ENCODE measurements at regions not wholly inside any gene's neighbourhood (a gene's known extent, or its start where the extent isn't known, plus 50 kb on each side); places are given as distances from the start of the nearest gene placed in this dataset.

DNA sequence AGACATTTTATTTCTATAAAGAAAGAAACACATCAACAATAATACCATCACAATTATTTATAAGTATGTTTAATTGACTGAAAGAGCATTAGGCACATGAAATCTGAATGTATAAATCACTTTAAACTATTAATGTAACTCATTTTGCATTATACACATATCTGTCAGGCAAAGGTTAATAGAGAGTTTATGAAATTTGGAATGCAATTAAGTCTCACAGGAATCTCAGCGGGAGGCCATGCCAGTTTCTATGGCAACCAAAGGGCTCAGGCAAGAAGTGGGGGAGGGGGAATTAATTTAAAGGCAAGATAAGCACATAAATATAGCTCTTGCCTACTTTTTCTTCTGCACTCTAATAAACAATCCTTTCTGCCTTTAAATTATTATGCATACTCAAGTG lies 152.6 kb downstream of the SLC16A9 start:
- no peak for DNase-seq (ENCODE audit: low spot score in 2 of 2)
- FAIRE-seq = peak; percentile 15

DNA sequence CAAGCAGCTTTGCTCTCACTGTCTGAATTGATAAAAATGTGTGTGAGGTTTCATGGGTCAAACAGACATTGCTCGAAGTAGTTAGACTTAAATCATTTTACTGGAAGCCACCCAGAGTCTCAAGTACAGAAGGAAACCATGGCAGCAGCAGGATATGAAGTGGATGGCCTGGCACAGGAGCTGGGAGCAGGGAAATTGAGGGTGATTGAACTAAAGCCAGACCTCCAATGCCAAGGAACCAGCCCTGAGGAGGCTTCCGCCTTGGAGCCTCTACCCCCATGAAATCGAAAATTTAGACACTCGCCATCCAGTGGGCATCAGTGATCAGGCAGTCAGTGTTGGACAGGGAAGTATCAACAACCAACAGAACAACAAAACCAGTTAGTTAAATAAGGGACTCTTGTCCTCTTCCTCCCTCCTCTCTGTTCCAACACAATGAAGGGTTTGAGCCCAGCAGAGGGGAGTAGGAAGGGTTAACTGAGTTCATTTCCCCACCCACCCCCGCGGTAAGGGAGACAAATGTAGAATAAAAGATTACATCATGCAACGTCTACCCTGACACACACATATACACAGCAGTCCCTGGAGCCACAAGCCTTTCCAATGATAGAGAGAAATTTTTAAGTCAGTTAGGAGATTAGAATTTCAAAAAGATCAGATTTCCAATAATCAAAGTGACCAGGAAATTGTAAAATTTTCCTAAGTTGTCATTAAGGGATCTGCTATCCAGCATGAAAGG lies 156.3 kb downstream of the SLC16A9 start:
- FAIRE-seq (no peak), DNase-seq (ENCODE audit: low spot score in 2 of 2) (no peak)

DNA sequence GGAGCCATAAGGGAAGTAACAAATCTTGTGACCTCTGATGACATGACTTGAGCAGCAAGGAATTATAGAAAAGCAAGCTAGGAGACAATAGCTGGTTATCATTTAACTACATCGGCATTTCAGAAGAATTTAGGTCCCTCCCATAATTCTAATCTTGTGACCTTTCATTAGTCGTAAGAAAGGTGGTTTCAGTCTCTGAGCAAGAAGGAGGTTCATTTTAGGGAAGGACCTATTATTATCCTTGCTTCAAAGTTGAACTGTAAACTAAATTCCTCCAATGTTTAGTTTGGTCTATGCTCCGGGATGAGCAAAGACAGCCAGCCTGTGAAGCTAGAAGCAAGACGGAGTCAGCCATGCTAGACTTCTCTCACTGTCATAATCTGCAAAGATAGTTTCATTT lies 159.6 kb downstream of the SLC16A9 start:
- FAIRE-seq (no peak), DNase-seq (ENCODE audit: low spot score in 2 of 2) (no peak)

DNA sequence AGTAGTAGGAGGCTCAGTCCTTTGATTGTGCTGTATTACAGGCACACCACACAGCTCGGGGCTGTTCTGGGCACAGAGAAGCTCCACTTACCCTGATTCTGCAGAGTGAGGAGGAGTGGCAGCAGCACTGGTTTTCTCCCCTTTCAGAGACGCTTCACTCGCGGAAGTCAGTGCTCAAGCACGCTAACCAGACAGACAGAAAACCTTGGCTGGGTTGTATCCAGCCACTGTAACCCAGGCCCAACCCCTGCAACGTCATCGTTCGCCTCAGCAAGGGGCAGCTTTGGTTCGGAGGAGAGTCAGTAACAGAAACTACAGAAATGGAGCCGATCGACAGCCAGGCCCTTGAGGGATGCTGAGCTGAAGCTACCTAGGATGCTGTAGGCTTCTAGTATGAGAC lies 171.0 kb downstream of the SLC16A9 start:
- no peak for FAIRE-seq
- DNase-seq (ENCODE audit: low spot score in 2 of 2) = no peak

DNA sequence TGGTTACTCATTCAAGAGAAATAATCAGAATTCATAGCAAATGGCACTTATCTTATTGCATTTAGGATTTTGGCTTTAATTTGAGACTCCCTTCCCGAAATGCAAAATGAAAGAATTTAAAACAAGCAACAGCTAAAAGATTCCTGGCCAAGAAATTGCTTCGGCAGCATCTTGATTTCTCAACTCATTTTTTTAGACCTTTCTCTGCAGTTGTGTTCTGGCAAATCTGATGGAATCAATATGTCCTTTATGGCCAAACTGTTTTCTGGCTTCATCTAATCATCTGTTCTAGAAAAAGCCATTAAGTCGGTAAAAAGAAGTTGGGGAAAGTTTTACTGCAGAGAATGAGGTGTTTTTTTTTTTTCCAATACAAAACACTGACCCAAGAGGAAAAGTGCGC lies 172.1 kb downstream of the SLC16A9 start:
- DNase-seq (ENCODE audit: low spot score in 2 of 2) = no peak

DNA sequence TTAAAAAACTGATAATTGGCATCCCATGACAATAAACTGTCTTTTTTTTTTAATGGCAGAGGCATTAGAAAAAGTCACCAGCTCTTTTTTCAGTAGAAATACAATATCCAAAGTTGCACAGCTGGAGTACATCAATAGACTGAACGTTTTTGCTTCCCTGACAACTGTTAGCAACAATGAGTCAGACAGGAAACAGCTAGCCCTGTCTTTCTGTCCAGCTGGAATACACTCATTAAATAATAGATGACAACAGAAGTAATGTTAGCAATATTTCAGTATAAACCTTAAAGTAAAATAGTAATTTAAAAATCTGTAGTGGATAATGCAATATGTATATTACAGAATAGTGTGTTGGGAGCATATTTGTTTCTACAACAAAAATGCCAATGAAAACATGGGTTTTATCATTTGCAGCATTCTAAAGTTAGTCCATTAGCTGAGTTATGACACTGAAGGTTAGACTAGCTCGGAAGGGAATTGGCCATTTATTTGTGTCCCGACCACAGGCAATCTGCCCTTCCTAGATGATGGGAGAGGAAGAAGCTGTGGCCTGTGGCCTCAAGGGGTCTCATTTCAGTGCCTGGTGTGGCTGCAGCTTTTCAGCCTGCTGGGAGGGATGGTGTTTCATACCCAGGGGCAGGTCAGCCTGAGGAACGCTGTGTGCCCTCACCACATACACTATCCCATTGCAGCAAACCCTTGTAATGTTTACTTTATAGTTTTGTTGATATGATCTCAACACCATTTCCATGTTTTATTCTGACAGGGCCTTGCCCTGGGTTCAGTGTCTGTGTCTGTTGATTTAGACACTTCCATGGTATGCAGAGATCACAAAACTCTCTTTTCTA lies 173.3 kb downstream of the SLC16A9 start:
- no peak for FAIRE-seq

More for the DNA sequence above, 172.1 kb downstream of the SLC16A9 start:
- FAIRE-seq = no peak

DNA sequence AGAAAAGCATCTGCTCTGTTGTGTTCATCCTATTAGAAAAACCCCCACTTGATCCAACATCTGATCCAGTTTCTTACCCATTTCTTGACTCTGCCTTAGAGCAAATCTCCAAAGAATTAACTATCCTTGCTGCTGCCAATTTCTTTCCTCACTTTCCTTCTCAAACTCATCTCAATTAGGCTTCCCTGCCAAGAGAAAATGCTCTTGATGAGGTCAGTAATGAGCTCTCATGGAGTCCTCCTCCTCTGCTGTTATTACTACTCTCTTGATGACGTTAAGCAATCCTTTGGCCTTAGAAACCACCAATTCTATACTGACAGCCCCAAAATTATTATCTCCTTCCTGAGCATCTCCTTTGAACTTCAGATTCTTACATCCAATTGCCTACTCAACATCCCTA lies 162.0 kb upstream of the FAM13C start:
- no peak for FAIRE-seq
- DNase-seq (ENCODE audit: low spot score in 2 of 2) = no peak

More for the DNA sequence above, 173.3 kb downstream of the SLC16A9 start:
- peak in 1 of 2 donors; percentile 12 for DNase-seq (ENCODE audit: low spot score in 2 of 2)

DNA sequence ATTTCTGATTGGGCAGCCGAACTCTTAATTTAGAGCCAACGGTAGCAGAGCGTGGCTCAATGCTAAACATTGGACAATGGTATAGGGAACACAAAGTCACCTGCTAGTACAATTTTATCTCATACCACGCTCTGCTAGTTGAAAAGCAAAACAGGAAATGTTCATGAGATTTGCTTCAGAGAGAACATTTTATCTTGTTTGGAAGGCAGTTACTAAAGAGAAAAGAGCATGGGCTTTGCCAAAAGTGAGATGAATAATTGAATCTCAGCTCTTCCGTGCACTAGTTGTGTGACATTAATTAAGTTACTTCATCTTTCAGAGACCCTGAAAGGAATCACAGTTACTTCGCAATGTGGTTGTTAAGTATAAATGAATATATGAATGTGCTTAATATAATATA lies 161.5 kb upstream of the FAM13C start:
- DNase-seq (ENCODE audit: low spot score in 2 of 2) = no peak
- FAIRE-seq = no peak

DNA sequence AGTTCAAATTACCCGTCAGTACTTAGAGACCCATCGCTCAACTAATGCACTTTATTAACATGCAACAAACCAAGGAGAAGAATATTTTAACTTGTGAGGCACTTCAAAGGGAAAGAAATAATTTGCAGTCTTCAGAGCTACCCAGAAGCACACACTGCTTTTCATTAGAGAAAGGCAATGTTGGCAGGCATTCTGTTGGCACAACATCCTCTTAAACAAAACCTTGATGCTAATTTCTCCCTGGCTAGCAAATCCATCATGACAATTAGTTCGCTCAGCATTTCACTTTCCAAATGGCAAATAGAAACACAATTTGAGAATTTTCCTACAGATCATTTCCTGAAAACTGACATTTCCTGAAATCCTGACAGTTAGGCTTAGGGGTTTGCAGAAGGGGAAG lies 155.6 kb upstream of the FAM13C start:
- DNase-seq (ENCODE audit: low spot score in 2 of 2) = peak in 1 of 2 donors; percentile 13
- no peak for FAIRE-seq

DNA sequence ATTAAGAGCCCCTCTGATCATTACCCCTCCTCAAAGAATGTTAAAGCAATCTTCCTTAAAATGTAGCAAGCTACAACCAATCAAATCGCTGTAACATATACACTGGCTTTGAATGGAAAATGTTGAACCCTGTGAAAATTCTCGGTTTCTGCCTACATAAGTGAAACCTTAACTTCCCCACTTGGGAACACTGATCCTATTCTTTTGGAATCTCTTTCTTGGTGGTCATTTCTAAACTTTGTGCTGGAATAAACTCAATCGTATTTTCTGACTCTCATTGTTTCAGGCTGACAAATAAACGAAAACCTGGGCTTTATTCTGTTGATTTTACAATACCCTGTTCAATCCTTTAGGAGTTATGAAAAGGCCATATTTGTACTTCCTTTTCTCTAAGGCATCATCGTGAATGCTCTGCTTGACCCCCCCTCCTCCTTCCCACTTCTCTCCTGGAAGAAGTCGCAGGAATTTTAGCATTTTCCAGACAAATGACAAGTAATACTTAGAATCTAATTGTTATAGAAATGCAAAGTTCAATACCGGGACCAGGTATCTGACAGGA lies 155.1 kb upstream of the FAM13C start:
- DNase-seq (ENCODE audit: low spot score in 2 of 2) (no peak), FAIRE-seq (no peak)

DNA sequence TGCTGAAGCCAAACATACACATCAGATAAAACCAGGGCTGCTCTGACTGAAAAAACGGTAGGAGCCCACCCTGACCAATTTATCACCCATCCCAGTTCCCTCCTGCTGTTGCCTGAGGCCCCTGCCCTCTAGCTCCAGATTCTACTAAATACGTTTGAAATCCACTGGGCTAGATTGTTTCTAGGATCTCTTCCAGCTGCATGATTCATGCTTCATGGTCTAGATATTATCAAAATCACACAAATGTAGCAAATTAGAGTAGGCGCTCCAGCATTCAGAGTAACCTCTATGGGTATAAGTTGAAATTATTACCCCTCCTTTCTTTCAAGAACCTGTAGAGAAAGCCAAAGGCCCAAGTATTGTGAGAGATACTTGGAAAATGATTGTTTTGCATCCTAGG lies 151.2 kb upstream of the FAM13C start:
- DNase-seq (ENCODE audit: low spot score in 2 of 2) (no peak), FAIRE-seq (no peak)

DNA sequence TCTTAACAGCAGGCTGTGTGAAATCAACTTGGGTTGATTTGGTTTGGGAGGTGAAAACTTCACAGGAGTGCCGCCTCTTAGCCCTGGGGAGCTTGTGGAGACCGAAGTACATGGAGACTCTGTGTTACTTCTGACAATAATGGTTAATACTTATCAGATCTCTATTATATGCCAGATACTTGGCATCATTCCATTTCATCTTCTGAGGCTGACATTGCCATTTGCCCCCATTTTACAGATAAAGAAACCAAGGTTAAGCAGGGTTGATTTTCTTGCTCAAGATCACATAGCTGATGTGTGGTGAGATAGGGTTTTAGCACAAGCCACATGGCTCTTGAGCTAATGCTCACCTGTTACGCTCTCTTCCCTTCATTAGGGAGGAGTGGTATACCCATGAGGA lies 150.6 kb upstream of the FAM13C start:
- no peak for FAIRE-seq
- DNase-seq (ENCODE audit: low spot score in 2 of 2) = no peak

DNA sequence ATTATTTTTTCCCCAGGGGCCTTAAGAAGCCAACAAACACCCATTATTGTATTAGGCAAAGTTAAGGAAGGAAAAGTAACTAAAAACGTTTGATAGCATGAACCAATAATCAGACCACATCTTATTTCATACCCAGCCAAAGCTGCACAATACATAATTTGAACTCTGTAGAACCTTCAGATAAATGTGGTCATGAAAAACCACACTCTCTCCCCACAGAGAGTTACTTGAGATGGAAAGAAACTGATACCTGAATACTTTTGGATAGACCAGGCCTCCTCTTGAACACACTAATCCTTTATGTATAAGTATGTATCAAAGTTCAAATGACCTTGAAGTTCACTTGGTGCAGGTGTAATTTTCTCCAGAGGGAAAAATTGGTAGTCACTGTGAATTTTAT lies 146.6 kb upstream of the FAM13C start:
- FAIRE-seq (no peak), DNase-seq (ENCODE audit: low spot score in 2 of 2) (no peak)

DNA sequence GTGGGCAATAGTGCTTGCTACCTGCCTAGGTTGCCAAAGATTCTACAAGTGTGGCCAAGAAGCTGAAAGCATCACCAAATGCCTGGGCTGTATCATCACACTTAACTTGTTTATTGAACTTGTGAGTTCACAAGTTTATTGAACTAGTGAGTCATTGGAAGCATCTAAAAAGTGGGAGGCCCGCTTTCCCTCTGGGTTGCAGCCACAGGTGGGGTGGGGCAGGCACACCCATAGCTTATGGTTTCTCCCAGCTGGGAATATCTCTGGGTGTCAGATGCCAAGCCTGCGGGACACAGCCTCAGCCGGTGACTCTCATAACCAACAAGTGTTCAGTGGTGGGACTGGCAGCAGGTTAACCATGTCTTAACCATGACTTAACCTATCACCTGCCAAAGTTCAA lies 145.9 kb upstream of the FAM13C start:
- no peak for DNase-seq (ENCODE audit: low spot score in 2 of 2)
- no peak for FAIRE-seq

DNA sequence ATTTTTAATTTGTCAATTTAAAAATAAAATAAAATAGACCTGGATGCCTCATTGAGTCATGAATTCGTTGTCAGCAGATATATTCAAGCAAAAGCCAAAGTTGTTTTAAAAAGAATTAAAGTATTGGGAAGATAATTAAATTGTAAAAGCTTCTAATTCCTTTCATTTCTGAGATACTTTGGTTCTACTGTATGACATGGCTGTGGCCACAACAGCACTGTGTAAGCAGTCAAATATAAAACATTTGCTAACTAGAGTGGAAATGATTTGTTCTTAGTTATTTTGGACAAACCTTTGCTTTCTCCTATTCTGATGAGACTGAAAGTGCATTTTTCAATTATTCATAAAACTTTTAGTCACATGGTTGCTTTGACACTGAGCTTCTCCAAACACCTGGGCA lies 143.6 kb upstream of the FAM13C start:
- DNase-seq (ENCODE audit: low spot score in 2 of 2) = no peak
- no peak for FAIRE-seq

DNA sequence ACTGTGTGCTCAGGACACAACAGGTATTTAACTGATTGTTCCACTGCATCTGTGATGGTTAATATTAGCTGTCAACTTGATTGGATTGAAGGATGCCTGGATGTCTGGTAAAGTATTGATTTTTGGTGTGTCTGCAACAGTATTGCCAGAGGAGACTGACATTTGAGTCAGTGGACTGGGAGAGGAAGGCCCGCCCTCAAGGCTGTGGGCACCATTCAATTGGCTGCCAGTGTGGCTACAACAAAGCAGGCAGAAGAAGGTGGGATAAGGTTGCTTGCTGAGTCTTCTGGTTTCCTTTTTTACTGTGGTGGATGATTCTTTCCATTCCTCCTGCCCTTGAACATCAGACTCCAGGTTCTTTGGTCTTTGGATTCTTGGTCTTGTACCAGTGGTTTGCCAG lies 137.1 kb upstream of the FAM13C start:
- no peak for DNase-seq (ENCODE audit: low spot score in 2 of 2)
- no peak for FAIRE-seq

DNA sequence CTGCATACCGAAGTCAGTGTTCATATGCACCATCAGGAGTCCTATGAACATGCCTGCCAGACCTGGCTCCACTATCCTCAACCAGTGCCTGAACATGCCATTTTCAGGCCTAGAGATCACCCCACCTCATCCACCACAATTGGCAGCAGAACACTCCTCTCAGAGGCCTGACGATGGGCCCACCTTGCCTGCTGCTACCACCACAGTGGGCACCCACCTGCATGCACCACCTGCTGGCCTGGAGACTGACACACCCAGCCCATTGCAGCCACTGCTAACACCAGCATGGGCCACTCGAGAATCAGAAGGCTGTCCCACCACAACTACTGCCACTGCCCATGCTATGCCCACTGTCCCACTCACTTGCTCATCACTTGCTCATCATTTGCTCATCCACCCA lies 130.7 kb upstream of the FAM13C start:
- DNase-seq (ENCODE audit: low spot score in 2 of 2) (no peak), FAIRE-seq (no peak)

DNA sequence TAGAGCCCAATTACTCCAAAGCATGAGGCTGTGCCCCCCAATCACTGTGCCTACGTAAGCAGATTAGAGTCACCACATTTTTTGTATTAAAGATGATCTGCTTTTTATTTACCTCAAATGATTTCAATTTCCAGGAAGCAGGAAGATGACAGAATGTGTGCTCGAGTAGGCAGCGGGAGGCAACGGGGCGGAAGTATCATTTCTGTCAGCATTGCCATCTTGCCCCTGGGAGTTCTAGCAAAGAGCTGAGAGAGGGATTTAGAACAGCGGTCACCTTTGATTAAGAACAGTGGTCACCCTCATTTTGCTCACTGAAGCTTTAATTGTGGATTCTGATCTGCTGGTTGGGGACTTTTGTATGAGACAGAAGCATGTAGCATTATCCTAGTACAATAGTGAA lies 117.1 kb upstream of the FAM13C start:
- no peak for DNase-seq (ENCODE audit: low spot score in 2 of 2)
- FAIRE-seq = no peak

DNA sequence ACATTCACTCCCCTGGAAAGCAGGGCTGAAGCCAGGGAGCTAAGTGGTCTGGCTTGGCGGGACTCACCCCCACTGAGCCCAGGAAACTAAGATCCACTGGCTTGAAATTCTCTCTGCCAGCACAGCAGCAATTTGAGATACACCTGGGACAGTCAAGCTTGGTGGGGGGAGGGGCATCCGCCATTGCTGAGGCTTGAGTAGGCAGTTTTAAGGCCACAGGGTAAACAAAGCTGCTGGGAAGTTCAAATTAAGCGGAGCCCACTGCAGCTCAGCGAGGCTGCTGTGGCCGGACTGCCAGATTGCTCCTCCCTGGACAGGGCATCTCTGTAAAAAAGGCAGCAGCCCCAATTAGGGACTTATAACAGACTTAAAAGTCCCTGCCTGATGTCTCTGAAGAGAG lies 108.2 kb upstream of the FAM13C start:
- DNase-seq (ENCODE audit: low spot score in 2 of 2) (no peak), FAIRE-seq (no peak)

DNA sequence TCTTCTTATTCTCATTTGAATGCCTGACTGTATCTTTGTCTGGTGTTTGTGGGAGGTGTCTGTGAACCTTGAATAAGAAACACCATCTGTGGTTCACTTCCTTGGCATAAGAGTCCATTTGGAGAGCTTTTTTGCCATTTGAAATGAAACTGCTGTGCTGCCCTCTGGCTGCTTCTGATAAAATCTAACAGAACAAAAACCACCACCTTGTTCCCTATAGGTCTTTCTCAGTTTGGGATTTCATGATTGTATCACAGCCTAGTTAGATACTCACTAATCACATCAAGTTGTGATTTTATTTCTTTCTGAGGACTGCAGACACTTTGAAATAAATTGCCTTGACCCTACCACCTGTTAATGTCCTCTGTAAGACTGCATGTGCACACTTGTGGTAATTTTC lies 102.7 kb upstream of the FAM13C start:
- FAIRE-seq = no peak
- peak; percentile 19 to 24 for DNase-seq (ENCODE audit: low spot score in 2 of 2)

DNA sequence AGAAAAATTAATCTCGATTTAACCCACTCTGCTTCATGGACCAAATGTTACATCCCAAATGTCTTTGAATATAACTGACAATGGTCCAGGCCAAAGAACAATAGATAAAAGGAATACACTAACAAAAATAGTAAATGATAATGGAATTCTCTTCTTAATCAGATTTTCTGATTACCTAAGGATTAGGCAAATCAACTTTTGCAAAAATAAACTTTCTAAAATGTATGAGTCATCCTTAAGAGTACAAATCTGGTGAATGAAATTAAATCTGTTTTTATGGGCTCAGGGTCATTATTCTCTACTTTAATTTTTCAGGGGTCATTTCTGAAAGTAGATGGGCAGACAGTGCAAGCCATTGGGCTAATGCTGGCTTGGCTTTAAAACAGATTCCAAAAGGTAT lies 102.1 kb upstream of the FAM13C start:
- FAIRE-seq = no peak

DNA sequence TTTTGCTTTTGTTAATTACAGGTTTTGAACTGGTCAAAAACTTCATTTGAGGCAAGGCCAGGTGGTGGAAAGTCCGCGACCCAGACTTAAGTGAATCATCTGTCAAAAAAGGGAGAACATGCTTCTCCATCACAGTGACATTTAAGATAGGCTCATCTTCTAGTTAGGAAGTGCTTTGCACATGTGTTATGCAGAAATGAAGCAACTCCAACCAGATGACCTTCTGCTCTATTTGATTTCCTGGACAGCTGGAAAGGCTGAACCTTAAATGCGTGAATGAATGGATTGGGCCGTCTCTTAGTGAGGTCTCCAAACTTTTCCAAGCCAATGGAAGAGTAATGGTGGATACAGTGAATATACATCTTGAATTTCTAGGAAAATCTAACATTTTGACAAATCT lies 101.6 kb upstream of the FAM13C start:
- DNase-seq (ENCODE audit: low spot score in 2 of 2) = no peak
- no peak for FAIRE-seq

More for the DNA sequence above, 102.1 kb upstream of the FAM13C start:
- no peak for DNase-seq (ENCODE audit: low spot score in 2 of 2)

Data from frontal cortex (tissue), 3 donors.